NCI-H82 treated with DMSO at 0.1 percent for 48 hours (cell line): ENCODE measurements at regions not wholly inside any gene's neighbourhood (a gene's known extent, or its start where the extent isn't known, plus 50 kb on each side); places are given as distances from the start of the nearest gene placed in this dataset.

Experiments
- DNase-seq: peaks from one replicate; lab custom pipeline; 2025; ENCODE audit not compliant: unreplicated experiment; lab: John Stamatoyannopoulos, UW

GRCh38 chr17:49918591-49918990, 50.4 kb upstream of the DLX4 start:
- DNase-seq, result no peak
